GM12878 (cell line): ENCODE measurements at regions not wholly inside any gene's neighbourhood (a gene's known extent, or its start where the extent isn't known, plus 50 kb on each side); places are given as distances from the start of the nearest gene placed in this dataset.

Experiments
- ATAC-seq: fragments of 200-7000 bp; cut with Tn5 transposase; 3 replicates; pipeline ENCODE4 v1.9.1; 2020; ENCODE audit warnings: mild to moderate bottlenecking, moderate library complexity
- BruUV-seq: library from RNA; stranded (reverse); fragments of 400-500 nt; replicated peaks from 2 replicates; lab custom pipeline; 2021; lab: Mats Ljungman, UMichigan
- CTCF ChIA-PET: fragments of 300-600 bp; sonication (Branson Sonifier 250); formaldehyde crosslinking; extraction: SDS; loops from one replicate; lab custom pipeline; 2021; ENCODE audit warnings: inconsistent platforms; lab: Yijun Ruan, JAX
- POLR2A ChIA-PET: fragments of 350-600 bp; formaldehyde crosslinking; extraction: SDS; loops from one replicate; lab custom pipeline; 2021; ENCODE audit warnings: inconsistent platforms; lab: Charles Lee
- RAD21 ChIA-PET: fragments of 300-600 bp; sonication (Branson Sonifier 250); formaldehyde crosslinking; loops from one replicate; lab custom pipeline; 2023; ENCODE audit warnings: antibody characterized with exemption; ENCODE audit not compliant: unreplicated experiment; lab: Charles Lee
- SMC1A ChIA-PET: fragments of 300-600 bp; sonication (Branson Sonifier 250); formaldehyde crosslinking; loops from one replicate; lab custom pipeline; 2023; ENCODE audit not compliant: unreplicated experiment, uncharacterized antibody; lab: Charles Lee
- DNase-seq: peaks from one replicate; pipeline ENCODE4 v3.0.0-alpha.2; 2011; ENCODE audit warnings: low read depth, low spot score
- FAIRE-seq: peaks from 3 replicates; lab custom pipeline; 2011; peaks lifted over from hg19 to GRCh38; lab: Jason Lieb, UNC
- H2AFZ ChIP-seq: 2 replicates; pipeline ENCODE4 v1.6.0; 2011; ENCODE audit warnings: low read depth, low read length, control low read depth; ENCODE audit not compliant: control insufficient read depth
- H3K27ac ChIP-seq: 2 replicates; pipeline ENCODE4 v1.5.1; 2011; ENCODE audit warnings: control low read depth; ENCODE audit not compliant: control insufficient read depth, insufficient read depth
- H3K27me3 ChIP-seq, 2 experiments: replicated peaks in 1 of 2; 2 replicates each; pipeline versions ENCODE4 v1.6.0 to v1.6.1; 2011; ENCODE audit warnings: low read length in 1 of 2; ENCODE audit not compliant: control insufficient read depth in 2 of 2, insufficient read depth in 2 of 2
- H3K36me3 ChIP-seq, 2 experiments: 2 replicates each; pipeline ENCODE4 v1.5.1; 2011; ENCODE audit warnings: low read length in 1 of 2; ENCODE audit not compliant: control insufficient read depth in 2 of 2, insufficient read depth in 2 of 2
- H3K4me1 ChIP-seq: 2 replicates; pipeline ENCODE4 v1.6.1; 2011; ENCODE audit warnings: mild to moderate bottlenecking, low read length, moderate library complexity, mixed read lengths; ENCODE audit not compliant: control insufficient read depth, insufficient read depth
- H3K4me2 ChIP-seq: 2 replicates; pipeline ENCODE4 v1.6.0; 2011; ENCODE audit warnings: control low read depth; ENCODE audit not compliant: control insufficient read depth, insufficient read depth
- H3K4me3 ChIP-seq: fragments of 200-600 bp; sonication (generic); 2 replicates; pipeline ENCODE4 v1.5.1; 2016
- H3K79me2 ChIP-seq: 2 replicates; pipeline ENCODE4 v1.6.0; 2011; ENCODE audit warnings: low read length; ENCODE audit not compliant: control insufficient read depth, insufficient read depth
- H3K9ac ChIP-seq: 2 replicates; pipeline ENCODE4 v1.8.0; 2011; ENCODE audit warnings: low read length, control low read depth, mixed read lengths; ENCODE audit not compliant: control insufficient read depth, insufficient read depth
- H3K9me3 ChIP-seq: replicated peaks from 3 replicates; pipeline ENCODE4 v1.5.1; 2011; ENCODE audit warnings: mild to moderate bottlenecking, low read length; ENCODE audit not compliant: control insufficient read depth, insufficient read depth
- H4K20me1 ChIP-seq: 2 replicates; pipeline ENCODE4 v1.6.0; 2011; ENCODE audit not compliant: control insufficient read depth, insufficient read depth
- HDAC2 ChIP-seq: fragments of 200-600 bp; sonication (generic); IDR thresholded peaks from 2 replicates; pipeline ENCODE4 v1.6.1; 2017
- HDGF ChIP-seq: fragments of 450-650 bp; IDR thresholded peaks from 2 replicates; pipeline ENCODE4 v1.6.1; 2016; ENCODE audit warnings: antibody characterized with exemption
- JUNB ChIP-seq: IDR thresholded peaks from 2 replicates; pipeline ENCODE4 v1.6.1; 2016; ENCODE audit warnings: antibody characterized with exemption, mild to moderate bottlenecking
- KDM1A ChIP-seq: fragments of 200-600 bp; sonication (generic); IDR thresholded peaks from 2 replicates; pipeline ENCODE4 v1.6.1; 2016; ENCODE audit warnings: borderline replicate concordance
- PAX8 ChIP-seq: fragments of 450-650 bp; IDR thresholded peaks from 2 replicates; pipeline ENCODE4 v1.6.1; 2017; ENCODE audit warnings: mild to moderate bottlenecking, moderate library complexity
- PKNOX1 ChIP-seq: fragments of 450-650 bp; IDR thresholded peaks from 2 replicates; pipeline ENCODE4 v1.6.1; 2016; ENCODE audit warnings: mild to moderate bottlenecking
- RAD21 ChIP-seq: IDR thresholded peaks from 2 replicates; pipeline ENCODE4 v1.6.1; 2011; ENCODE audit warnings: mild to moderate bottlenecking, low read depth, low read length, moderate library complexity; ENCODE audit not compliant: insufficient read depth
- RCOR1 ChIP-seq: conservative IDR thresholded peaks from 2 replicates; pipeline ENCODE4 v1.6.1; 2012; ENCODE audit warnings: low read depth, low read length, improper control_type of control experiment
- SUZ12 ChIP-seq: fragments of 200-600 bp; sonication (generic); IDR thresholded peaks from one replicate; pipeline ENCODE4 v1.6.1; 2018; ENCODE audit warnings: antibody characterized with exemption, mild to moderate bottlenecking; ENCODE audit not compliant: unreplicated experiment
- ZBTB11 ChIP-seq: fragments of 450-650 bp; formaldehyde crosslinking; IDR thresholded peaks from 2 replicates; pipeline ENCODE4 v1.5.0; 2022; ENCODE audit warnings: mild to moderate bottlenecking, missing genetic modification characterization
- ZNF207 ChIP-seq: fragments of 450-650 bp; IDR thresholded peaks from 2 replicates; pipeline ENCODE4 v1.6.1; 2014; ENCODE audit warnings: antibody characterized with exemption, mild to moderate bottlenecking, borderline replicate concordance
- ZNF274 ChIP-seq: IDR thresholded peaks from one replicate; pipeline ENCODE4 v1.8.0; 2011; ENCODE audit not compliant: insufficient read length, insufficient read depth
- WGBS: methylation state at CpG from one replicate; pipeline ENCODE4 v1.1.6; 2016; ENCODE audit warnings: low lambda C conversion rate; ENCODE audit not compliant: insufficient replicate concordance, insufficient coverage; ENCODE audit errors: missing lambda C conversion rate; 5-methylcytosine and 5-hydroxymethylcytosine counted together
- in situ Hi-C: fragments of 300-500 bp; cut with MboI; formaldehyde crosslinking; loops from 9 replicates; pipeline ENCODE4 v1.14.3; 2018; ENCODE audit warnings: mixed read lengths
- intact Hi-C: fragments of 100-400 bp; cut with micrococcal nuclease; formaldehyde crosslinking; loops from one replicate; pipeline ENCODE4 v1.14.2; 2022; ENCODE audit not compliant: unreplicated experiment
- TF ChIP-seq, protein P1 (sequence below): fragments of 450-650 bp; IDR thresholded peaks from 2 replicates; pipeline ENCODE4 v1.6.1; 2017; ENCODE audit warnings: mild to moderate bottlenecking, moderate library complexity
- TF ChIP-seq, protein P2 (sequence below): fragments of 450-650 bp; IDR thresholded peaks from 2 replicates; pipeline ENCODE4 v1.6.1; 2018; ENCODE audit warnings: borderline replicate concordance, mild to moderate bottlenecking; ENCODE audit not compliant: partially characterized antibody

DNA sequence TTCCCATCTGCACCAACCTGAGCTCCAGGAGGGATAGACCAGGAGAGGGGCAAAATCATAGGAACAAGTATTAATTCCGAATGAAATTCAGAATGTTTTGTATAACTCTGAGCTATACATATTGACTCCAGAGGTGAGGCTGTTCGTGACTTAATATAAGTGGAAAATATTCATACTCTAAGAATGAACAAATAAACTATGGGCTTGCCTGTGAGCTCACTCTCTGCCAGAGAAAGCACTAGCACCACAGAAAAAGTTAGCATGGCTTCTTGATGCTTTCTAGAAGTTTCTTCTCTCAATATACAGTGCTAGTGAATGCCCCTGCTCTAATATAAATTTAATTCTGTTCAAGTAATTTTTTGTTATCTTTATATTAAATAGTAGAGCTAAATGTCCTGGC, 1536.4 kb upstream of the FLRT2 start:
- Histone ChIP-seq H3K9ac (no peak overlapping the region), H3K27me3 (no peaks in the 10 kb centered on the region), H3K4me1 (no peaks in the 10 kb centered on the region), H4K20me1 (no peaks in the 10 kb centered on the region), H3K4me2 (no peak overlapping the region), H3K79me2 (no peaks in the 10 kb centered on the region), H2AFZ (no peak overlapping the region), H3K9me3 (no peaks in the 10 kb centered on the region), H3K4me3 (no peak overlapping the region), H3K36me3 (no peaks in the 10 kb centered on the region), H3K27ac (no peak overlapping the region)
- no peak for ATAC-seq
- POLR2A ChIA-PET = no interaction called here
- intact Hi-C loops (no loop called here), in situ Hi-C loops (no loop called here)
- RAD21 ChIA-PET = no interaction called here
- FAIRE-seq = no peak
- 13% methylated on average over 2 of the region's 2 CpGs for WGBS
- DNase-seq = no peak
- BruUV-seq = no TSS peak
- SMC1A ChIA-PET = interaction anchor here (1.1 to 1.3 kb wide), 2 partner anchors 10 to 118 kb away, joined by 3 to 4 read pairs; no protein-coding TSS in a partner anchor
- CTCF ChIA-PET = no interaction called here
- TF ChIP-seq RCOR1 (no peak), PAX8 (no peak), PKNOX1 (no peak), HDGF (no peak), SUZ12 (no peak), KDM1A (no peak), RAD21 (no peak), JUNB (no peak), ZBTB11 (CRISPR knock-in tag) (no peak), ZNF274 (no peak), HDAC2 (no peak), ZNF207 (no peak)
- TF ChIP-seq, protein P1, sequence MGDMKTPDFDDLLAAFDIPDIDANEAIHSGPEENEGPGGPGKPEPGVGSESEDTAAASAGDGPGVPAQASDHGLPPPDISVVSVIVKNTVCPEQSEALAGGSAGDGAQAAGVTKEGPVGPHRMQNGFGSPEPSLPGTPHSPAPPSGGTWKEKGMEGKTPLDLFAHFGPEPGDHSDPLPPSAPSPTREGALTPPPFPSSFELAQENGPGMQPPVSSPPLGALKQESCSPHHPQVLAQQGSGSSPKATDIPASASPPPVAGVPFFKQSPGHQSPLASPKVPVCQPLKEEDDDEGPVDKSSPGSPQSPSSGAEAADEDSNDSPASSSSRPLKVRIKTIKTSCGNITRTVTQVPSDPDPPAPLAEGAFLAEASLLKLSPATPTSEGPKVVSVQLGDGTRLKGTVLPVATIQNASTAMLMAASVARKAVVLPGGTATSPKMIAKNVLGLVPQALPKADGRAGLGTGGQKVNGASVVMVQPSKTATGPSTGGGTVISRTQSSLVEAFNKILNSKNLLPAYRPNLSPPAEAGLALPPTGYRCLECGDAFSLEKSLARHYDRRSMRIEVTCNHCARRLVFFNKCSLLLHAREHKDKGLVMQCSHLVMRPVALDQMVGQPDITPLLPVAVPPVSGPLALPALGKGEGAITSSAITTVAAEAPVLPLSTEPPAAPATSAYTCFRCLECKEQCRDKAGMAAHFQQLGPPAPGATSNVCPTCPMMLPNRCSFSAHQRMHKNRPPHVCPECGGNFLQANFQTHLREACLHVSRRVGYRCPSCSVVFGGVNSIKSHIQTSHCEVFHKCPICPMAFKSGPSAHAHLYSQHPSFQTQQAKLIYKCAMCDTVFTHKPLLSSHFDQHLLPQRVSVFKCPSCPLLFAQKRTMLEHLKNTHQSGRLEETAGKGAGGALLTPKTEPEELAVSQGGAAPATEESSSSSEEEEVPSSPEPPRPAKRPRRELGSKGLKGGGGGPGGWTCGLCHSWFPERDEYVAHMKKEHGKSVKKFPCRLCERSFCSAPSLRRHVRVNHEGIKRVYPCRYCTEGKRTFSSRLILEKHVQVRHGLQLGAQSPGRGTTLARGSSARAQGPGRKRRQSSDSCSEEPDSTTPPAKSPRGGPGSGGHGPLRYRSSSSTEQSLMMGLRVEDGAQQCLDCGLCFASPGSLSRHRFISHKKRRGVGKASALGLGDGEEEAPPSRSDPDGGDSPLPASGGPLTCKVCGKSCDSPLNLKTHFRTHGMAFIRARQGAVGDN = no peak
- TF ChIP-seq, protein P2, sequence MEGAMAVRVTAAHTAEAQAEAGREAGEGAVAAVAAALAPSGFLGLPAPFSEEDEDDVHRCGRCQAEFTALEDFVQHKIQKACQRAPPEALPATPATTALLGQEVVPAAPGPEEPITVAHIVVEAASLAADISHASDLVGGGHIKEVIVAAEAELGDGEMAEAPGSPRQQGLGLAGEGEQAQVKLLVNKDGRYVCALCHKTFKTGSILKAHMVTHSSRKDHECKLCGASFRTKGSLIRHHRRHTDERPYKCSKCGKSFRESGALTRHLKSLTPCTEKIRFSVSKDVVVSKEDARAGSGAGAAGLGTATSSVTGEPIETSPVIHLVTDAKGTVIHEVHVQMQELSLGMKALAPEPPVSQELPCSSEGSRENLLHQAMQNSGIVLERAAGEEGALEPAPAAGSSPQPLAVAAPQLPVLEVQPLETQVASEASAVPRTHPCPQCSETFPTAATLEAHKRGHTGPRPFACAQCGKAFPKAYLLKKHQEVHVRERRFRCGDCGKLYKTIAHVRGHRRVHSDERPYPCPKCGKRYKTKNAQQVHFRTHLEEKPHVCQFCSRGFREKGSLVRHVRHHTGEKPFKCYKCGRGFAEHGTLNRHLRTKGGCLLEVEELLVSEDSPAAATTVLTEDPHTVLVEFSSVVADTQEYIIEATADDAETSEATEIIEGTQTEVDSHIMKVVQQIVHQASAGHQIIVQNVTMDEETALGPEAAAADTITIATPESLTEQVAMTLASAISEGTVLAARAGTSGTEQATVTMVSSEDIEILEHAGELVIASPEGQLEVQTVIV = no peak
